Heart right ventricle (tissue), 16 donors: ENCODE measurements at regions not wholly inside any gene's neighbourhood (a gene's known extent, or its start where the extent isn't known, plus 50 kb on each side); places are given as distances from the start of the nearest gene placed in this dataset.

Source experiments
- ATAC-seq, 8 donors: fragments of 200-7000 bp; cut with Tn5 transposase; one replicate each; pipeline ENCODE4 v1.9.1; 2020; ENCODE audit warnings: mild to moderate bottlenecking in 8 of 8, moderate library complexity in 8 of 8, moderate number of reproducible peaks in 1 of 8
- DNase-seq, 2 donors: peaks; one replicate each; pipeline ENCODE4 v3.0.0-alpha.2; 2020
- H3K27ac ChIP-seq, 10 donors: fragments of 200-600 bp; sonication (generic) in 2 of 10; one replicate each; pipeline versions ENCODE4 v1.5.0 to v1.8.0; 2020 to 2022; ENCODE audit warnings: mild to moderate bottlenecking in 3 of 10
- H3K27me3 ChIP-seq, 7 donors: fragments of 200-600 bp; one replicate each; pipeline ENCODE4 v1.8.0; 2021 to 2022; ENCODE audit warnings: mild to moderate bottlenecking in 2 of 7
- H3K36me3 ChIP-seq, 9 donors: fragments of 200-600 bp; sonication (generic) in 1 of 9; one replicate each; pipeline versions ENCODE4 v1.5.0 to v1.8.0; 2020 to 2022; ENCODE audit warnings: mild to moderate bottlenecking in 2 of 9
- H3K4me1 ChIP-seq, 9 donors: fragments of 200-600 bp; sonication (generic) in 1 of 9; one replicate each; pipeline versions ENCODE4 v1.5.0 to v1.8.0; 2020 to 2022; ENCODE audit warnings: mild to moderate bottlenecking in 4 of 9
- H3K4me3 ChIP-seq, 10 donors: fragments of 200-600 bp; sonication (generic) in 2 of 10; one replicate each; pipeline versions ENCODE4 v1.5.0 to v1.8.0; 2020 to 2022; ENCODE audit warnings: mild to moderate bottlenecking in 7 of 10, moderate library complexity in 2 of 10
- H3K9me3 ChIP-seq, 11 donors: fragments of 200-600 bp in 10 of 11; sonication (generic) in 2 of 11; one replicate each; pipeline versions ENCODE4 v1.5.0 to v1.8.0; 2013 to 2022; ENCODE audit warnings: mild to moderate bottlenecking in 2 of 11, control low read depth in 1 of 11, moderate library complexity in 1 of 11
- CTCF ChIP-seq, 9 donors: fragments of 200-600 bp; sonication (generic) in 2 of 9; IDR thresholded peaks; one replicate each; pipeline versions ENCODE4 v1.5.0 to v1.8.0; 2021 to 2022; ENCODE audit warnings: antibody characterized with exemption in 9 of 9, mild to moderate bottlenecking in 5 of 9, moderate library complexity in 1 of 9
- WGBS, 2 donors: extraction: QIAGEN DNeasy Blood & Tissue Kit; methylation state at CpG; one replicate each; pipeline ENCODE4 v1.1.7; 2013; ENCODE audit warnings: inconsistent platforms in 1 of 2; 5-methylcytosine and 5-hydroxymethylcytosine counted together
- intact Hi-C, 10 donors: fragments of 100-400 bp; cut with DNase I; formaldehyde crosslinking; loops; one replicate each; pipeline versions ENCODE4 v1.11.1 to v1.14.2; 2022
- donor health status: Arrhythmogenic right ventricular cardiomyopathy.
- donor health status: ischemic (EF 13 %, LVEDD 7.1; RV severe dilation, severe dysfunction).
- donor health status: healthy with polysubstance abuse.
- donor health status: DM: no; HTN: yes; CAD: no.
- donor health status: DM: no; HTN: no; CAD: no.
- donor health status: ischemic (EF 25% LVEDD 6.9; RV normal size, moderate dysfunction).
- donor health status: ischemic (EF 25% LVEDD 5.7; RV mildly dilated, moderate dysfunction).
- donor health status: healthy.
- donor health status: DM: yes; HTN: yes; CAD: no.
- donor health status: Ischemic cardiomyopathy.
- donor health status: ischemic (EF 35%, LVEDD 5.7; RV mildly dilated, moderate dysfunction).
- donor health status: nonischemic (EF 11% LVEDD 7.7; RV severe dilation, severe dysfunction).
- donor health status: DM: yes; HTN: yes; CAD: no.
- donor health status: PGD.
- donor health status: ischemic (EF 29% LVEDD 5.4; RV normal size, mild dysfunction).
- donor health status: nonischemic (EF 23%, LVEDD 6.1; RV moderate dilation, normal function).

GRCh38 chr4:156591679-156592078, 379.9 kb downstream of the PDGFC start:
- no peak overlapping the region for H3K4me3 ChIP-seq
- H3K4me1 ChIP-seq = peaks cover 0 to 9% (median 0%) of the 10 kb centered on the region in 9 donors
- ATAC-seq = no peak
- H3K27ac ChIP-seq = no peak overlapping the region
- no peaks in the 10 kb centered on the region for H3K36me3 ChIP-seq
- H3K9me3 ChIP-seq = no peaks in the 10 kb centered on the region
- peaks cover 0 to 5% (median 0%) of the 10 kb centered on the region in 7 donors for H3K27me3 ChIP-seq
- DNase-seq = no peak
- intact Hi-C loops = loop anchor here in 2 of 10 donors (10.0 kb wide), 3 partner anchors 373 to 1383 kb away; no protein-coding TSS in a partner anchor
- WGBS, 2 donors = 85 to 86% methylated on average over 3 of the region's 3 CpGs
- TF ChIP-seq CTCF (IDR thresholded peaks at IDR 0.05) = no peak

DNA sequence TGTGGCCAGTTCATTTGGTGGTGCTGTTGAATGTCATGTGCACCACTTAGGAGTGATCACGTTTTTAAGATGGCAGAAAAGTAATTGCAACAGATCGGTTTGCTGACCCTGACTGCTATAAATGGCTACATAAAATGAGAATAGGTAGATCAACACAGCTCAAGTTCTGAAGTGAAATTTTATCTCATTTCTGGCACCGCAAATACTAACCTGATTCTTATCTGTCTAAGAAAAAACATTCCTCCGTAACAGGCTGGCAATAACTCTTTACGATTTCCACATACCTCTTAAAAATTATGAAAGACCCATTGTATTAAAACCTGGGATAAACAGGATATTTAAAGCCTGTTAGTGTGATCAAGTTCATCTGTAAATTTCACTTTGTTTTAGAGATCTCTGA, 387.5 kb downstream of the PDGFC start:
- WGBS, 2 donors = 81 to 89% methylated on average over 5 of the region's 5 CpGs
- TF ChIP-seq CTCF (IDR thresholded peaks at IDR 0.05) = no peak
- Histone ChIP-seq H3K27me3 (no peaks in the 10 kb centered on the region), H3K36me3 (no peaks in the 10 kb centered on the region), H3K9me3 (no peaks in the 10 kb centered on the region), H3K4me1 (no peaks in the 10 kb centered on the region), H3K4me3 (no peak overlapping the region), H3K27ac (no peak overlapping the region)
- no peak for ATAC-seq
- DNase-seq = no peak
- intact Hi-C loops = no loop called here

GRCh38 chr4:156583265-156583664, 388.3 kb downstream of the PDGFC start:
- Histone ChIP-seq H3K27me3 (no peaks in the 10 kb centered on the region), H3K36me3 (no peaks in the 10 kb centered on the region), H3K4me1 (no peaks in the 10 kb centered on the region), H3K9me3 (no peaks in the 10 kb centered on the region), H3K4me3 (no peak overlapping the region), H3K27ac (no peak overlapping the region)
- TF ChIP-seq CTCF (IDR thresholded peaks at IDR 0.05) = no peak
- DNase-seq (no peak), ATAC-seq (no peak)
- WGBS, 2 donors = 86 to 89% methylated on average over 2 of the region's 2 CpGs
- intact Hi-C loops = no loop called here

GRCh38 chr4:156581282-156582063, 390.1 kb downstream of the PDGFC start:
- Histone ChIP-seq H3K4me3 (no peak overlapping the region), H3K27me3 (no peaks in the 10 kb centered on the region), H3K36me3 (no peaks in the 10 kb centered on the region), H3K9me3 (no peaks in the 10 kb centered on the region), H3K27ac (no peak overlapping the region), H3K4me1 (no peaks in the 10 kb centered on the region)
- no peak for ATAC-seq
- no peak for DNase-seq
- intact Hi-C loops = no loop called here
- no peak for TF ChIP-seq CTCF (IDR thresholded peaks at IDR 0.05)
- 43 to 44% methylated on average over 3 of the region's 3 CpGs for WGBS, 2 donors
